ENCODE measurements at regions not wholly inside any gene's neighbourhood (a gene's known extent, or its start where the extent isn't known, plus 50 kb on each side); places are given as distances from the start of the nearest gene placed in this dataset.

DNA sequence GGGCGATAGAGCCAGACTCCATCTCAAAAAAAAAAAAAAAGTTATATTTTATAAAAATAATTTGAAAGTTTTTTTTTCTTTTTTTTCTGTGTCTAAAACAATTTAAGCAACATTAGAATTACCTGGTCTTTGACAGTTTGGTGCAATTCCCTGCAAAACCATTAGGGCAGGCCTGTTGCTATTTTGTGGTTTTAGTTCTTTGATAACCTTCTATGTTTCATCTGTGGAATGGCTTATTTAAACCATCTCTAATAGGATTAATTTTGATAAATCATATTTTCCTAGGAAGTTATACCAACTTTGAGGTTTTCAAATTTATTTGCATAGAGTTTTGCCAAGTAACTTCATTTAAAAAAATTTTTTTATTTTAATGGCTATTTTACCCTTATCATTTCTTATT, 141.2 kb upstream of the TWIST2 start:
- TF ChIP-seq, protein P1, sequence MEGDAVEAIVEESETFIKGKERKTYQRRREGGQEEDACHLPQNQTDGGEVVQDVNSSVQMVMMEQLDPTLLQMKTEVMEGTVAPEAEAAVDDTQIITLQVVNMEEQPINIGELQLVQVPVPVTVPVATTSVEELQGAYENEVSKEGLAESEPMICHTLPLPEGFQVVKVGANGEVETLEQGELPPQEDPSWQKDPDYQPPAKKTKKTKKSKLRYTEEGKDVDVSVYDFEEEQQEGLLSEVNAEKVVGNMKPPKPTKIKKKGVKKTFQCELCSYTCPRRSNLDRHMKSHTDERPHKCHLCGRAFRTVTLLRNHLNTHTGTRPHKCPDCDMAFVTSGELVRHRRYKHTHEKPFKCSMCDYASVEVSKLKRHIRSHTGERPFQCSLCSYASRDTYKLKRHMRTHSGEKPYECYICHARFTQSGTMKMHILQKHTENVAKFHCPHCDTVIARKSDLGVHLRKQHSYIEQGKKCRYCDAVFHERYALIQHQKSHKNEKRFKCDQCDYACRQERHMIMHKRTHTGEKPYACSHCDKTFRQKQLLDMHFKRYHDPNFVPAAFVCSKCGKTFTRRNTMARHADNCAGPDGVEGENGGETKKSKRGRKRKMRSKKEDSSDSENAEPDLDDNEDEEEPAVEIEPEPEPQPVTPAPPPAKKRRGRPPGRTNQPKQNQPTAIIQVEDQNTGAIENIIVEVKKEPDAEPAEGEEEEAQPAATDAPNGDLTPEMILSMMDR (conservative IDR thresholded peaks at IDR 0.05; ENCODE audit: low read length), result peak; percentile 34; the same call in 1 of the 2 replicates
- TF ChIP-seq EZH2phosphoT487 (IDR thresholded peaks at IDR 0.05; ENCODE audit: borderline replicate concordance, low read depth, low read length), result no peak
- DNase-seq (ENCODE audit: low spot score), result no peak
- H4K20me1 ChIP-seq (ENCODE audit: insufficient read depth, low read length), result no peaks in the 10 kb centered on the region
- no peaks in the 10 kb centered on the region for H3K4me1 ChIP-seq (ENCODE audit: insufficient read depth, low read length, poor library complexity, severe bottlenecking)
- no peak overlapping the region for H2AFZ ChIP-seq (ENCODE audit: low read length)
- H3K4me3 ChIP-seq (ENCODE audit: low read depth, low read length, poor library complexity, severe bottlenecking), result no peak overlapping the region
- H3K79me2 ChIP-seq (ENCODE audit: insufficient read depth, low read depth, low read length), result no peaks in the 10 kb centered on the region
- H3K27ac ChIP-seq (ENCODE audit: low read depth, low read length, poor library complexity, severe bottlenecking), result no peak overlapping the region
- intact Hi-C loops (cut with micrococcal nuclease; ENCODE audit: unreplicated experiment), result no loop called here
- no peaks in the 10 kb centered on the region for H3K9me3 ChIP-seq (ENCODE audit: low read length)
- H3K36me3 ChIP-seq (ENCODE audit: insufficient read depth, low read length), result no peaks in the 10 kb centered on the region
- POLR2A ChIA-PET, result interaction anchor here (0.7 kb wide), 1 partner anchor 1479 kb away, joined by 4 read pairs; no protein-coding TSS in a partner anchor
- H3K4me2 ChIP-seq (ENCODE audit: low read length), result no peak overlapping the region
- no peaks in the 10 kb centered on the region for H3K9me2 ChIP-seq (ENCODE audit: insufficient read depth, low read length)
- no TSS peak for BruUV-seq (replicated peaks)
- CTCF ChIA-PET (ENCODE audit: unreplicated experiment), result no interaction called here

DNA sequence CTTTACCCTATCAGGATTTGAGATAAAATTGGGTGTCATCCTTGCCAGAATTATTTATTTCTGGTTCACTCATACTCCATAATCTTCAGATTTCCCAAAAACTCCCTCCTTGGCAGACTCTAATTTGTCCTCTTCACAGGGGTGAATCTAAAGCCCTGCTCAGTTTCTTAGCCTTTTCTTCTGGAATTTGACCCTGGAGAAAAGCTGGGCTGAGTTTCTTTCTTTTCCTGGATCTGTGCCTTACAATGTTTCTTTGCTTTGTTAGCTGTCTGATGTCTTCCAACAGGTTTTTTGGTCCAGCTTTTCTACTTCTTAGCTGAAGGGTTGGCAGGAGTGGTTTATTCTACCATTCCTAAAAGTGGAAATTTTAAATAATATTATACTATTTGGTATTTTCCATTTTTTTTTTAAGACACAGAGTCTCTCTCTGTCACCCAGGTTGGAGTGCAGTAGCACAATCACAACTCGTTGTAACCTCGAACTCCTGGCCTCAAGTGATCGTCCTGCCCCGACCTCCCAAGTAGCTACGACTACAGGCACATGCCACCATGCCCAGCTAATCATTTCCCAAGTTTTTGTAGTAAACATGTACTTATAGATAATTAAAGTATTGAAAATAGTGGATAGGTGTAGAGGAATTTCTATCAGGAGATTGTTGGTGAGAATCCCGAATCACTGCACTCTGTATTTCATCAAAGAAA, 138.4 kb upstream of the TWIST2 start:
- H3K4me2 ChIP-seq (ENCODE audit: low read length), result no peak overlapping the region
- no peak for DNase-seq (ENCODE audit: low spot score)
- no peaks in the 10 kb centered on the region for H4K20me1 ChIP-seq (ENCODE audit: insufficient read depth, low read length)
- no peaks in the 10 kb centered on the region for H3K9me2 ChIP-seq (ENCODE audit: insufficient read depth, low read length)
- TF ChIP-seq, protein P1 (conservative IDR thresholded peaks at IDR 0.05; ENCODE audit: low read length), result no peak
- TF ChIP-seq EZH2phosphoT487 (IDR thresholded peaks at IDR 0.05; ENCODE audit: borderline replicate concordance, low read depth, low read length), result no peak
- ChIA-PET POLR2A (no interaction called here), CTCF (ENCODE audit: unreplicated experiment) (no interaction called here)
- no peaks in the 10 kb centered on the region for H3K4me1 ChIP-seq (ENCODE audit: insufficient read depth, low read length, poor library complexity, severe bottlenecking)
- no TSS peak for BruUV-seq (replicated peaks)
- H2AFZ ChIP-seq (ENCODE audit: low read length), result no peak overlapping the region
- no peak overlapping the region for H3K27ac ChIP-seq (ENCODE audit: low read depth, low read length, poor library complexity, severe bottlenecking)
- H3K4me3 ChIP-seq (ENCODE audit: low read depth, low read length, poor library complexity, severe bottlenecking), result no peak overlapping the region
- no peaks in the 10 kb centered on the region for H3K36me3 ChIP-seq (ENCODE audit: insufficient read depth, low read length)
- H3K79me2 ChIP-seq (ENCODE audit: insufficient read depth, low read depth, low read length), result no peaks in the 10 kb centered on the region
- intact Hi-C loops (cut with micrococcal nuclease; ENCODE audit: unreplicated experiment), result no loop called here
- H3K9me3 ChIP-seq (ENCODE audit: low read length), result no peaks in the 10 kb centered on the region

DNA sequence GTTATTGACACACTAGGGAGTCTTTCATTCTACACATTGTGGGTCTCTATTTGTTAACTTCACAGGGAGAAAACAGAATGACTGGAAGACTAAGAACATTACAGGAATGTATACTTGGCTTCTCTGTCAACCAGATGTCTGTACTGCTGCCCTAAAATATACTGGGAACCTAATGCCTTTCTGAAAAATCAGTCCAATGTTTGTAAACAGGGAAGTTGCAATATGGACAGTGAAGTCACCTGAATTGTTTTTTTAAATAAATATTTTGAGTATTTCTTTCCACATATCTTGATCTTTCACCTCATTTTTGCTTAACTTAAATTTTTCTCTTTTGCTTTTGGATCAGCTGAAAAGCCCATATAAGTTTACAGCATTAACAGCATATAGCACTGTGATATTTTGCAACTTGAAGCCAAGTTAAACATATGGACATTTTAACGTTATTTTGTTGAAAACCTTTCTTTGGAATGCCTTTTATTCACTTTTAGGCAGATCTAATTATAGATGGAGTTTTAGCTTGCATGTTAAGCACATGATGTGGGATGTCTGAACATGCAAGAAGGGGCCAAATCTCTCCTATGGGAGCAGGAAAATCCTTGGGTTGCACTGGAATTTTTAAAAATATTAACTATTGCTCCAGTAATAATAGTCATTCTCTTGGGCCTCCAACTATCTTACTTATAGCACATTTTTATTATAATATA, 137.7 kb upstream of the TWIST2 start:
- no peaks in the 10 kb centered on the region for H3K9me3 ChIP-seq (ENCODE audit: low read length)
- ChIA-PET POLR2A (interaction anchor here (0.5 kb wide), 1 partner anchor 23 kb away, joined by 3 read pairs; no protein-coding TSS in a partner anchor), CTCF (ENCODE audit: unreplicated experiment) (no interaction called here)
- H3K36me3 ChIP-seq (ENCODE audit: insufficient read depth, low read length), result no peaks in the 10 kb centered on the region
- intact Hi-C loops (cut with micrococcal nuclease; ENCODE audit: unreplicated experiment), result no loop called here
- TF ChIP-seq EZH2phosphoT487 (IDR thresholded peaks at IDR 0.05; ENCODE audit: borderline replicate concordance, low read depth, low read length), result no peak
- TF ChIP-seq, protein P1 (conservative IDR thresholded peaks at IDR 0.05; ENCODE audit: low read length), result no peak
- no peak overlapping the region for H3K4me2 ChIP-seq (ENCODE audit: low read length)
- no peak for DNase-seq (ENCODE audit: low spot score)
- no peaks in the 10 kb centered on the region for H3K4me1 ChIP-seq (ENCODE audit: insufficient read depth, low read length, poor library complexity, severe bottlenecking)
- no peaks in the 10 kb centered on the region for H3K9me2 ChIP-seq (ENCODE audit: insufficient read depth, low read length)
- no peaks in the 10 kb centered on the region for H3K79me2 ChIP-seq (ENCODE audit: insufficient read depth, low read depth, low read length)
- no peaks in the 10 kb centered on the region for H4K20me1 ChIP-seq (ENCODE audit: insufficient read depth, low read length)
- BruUV-seq (replicated peaks), result no TSS peak
- no peak overlapping the region for H3K4me3 ChIP-seq (ENCODE audit: low read depth, low read length, poor library complexity, severe bottlenecking)
- no peak overlapping the region for H3K27ac ChIP-seq (ENCODE audit: low read depth, low read length, poor library complexity, severe bottlenecking)
- no peak overlapping the region for H2AFZ ChIP-seq (ENCODE audit: low read length)

Data from OCI-LY7 (cell line).